ENCODE measurements at regions not wholly inside any gene's neighbourhood (a gene's known extent, or its start where the extent isn't known, plus 50 kb on each side); places are given as distances from the start of the nearest gene placed in this dataset.

DNA sequence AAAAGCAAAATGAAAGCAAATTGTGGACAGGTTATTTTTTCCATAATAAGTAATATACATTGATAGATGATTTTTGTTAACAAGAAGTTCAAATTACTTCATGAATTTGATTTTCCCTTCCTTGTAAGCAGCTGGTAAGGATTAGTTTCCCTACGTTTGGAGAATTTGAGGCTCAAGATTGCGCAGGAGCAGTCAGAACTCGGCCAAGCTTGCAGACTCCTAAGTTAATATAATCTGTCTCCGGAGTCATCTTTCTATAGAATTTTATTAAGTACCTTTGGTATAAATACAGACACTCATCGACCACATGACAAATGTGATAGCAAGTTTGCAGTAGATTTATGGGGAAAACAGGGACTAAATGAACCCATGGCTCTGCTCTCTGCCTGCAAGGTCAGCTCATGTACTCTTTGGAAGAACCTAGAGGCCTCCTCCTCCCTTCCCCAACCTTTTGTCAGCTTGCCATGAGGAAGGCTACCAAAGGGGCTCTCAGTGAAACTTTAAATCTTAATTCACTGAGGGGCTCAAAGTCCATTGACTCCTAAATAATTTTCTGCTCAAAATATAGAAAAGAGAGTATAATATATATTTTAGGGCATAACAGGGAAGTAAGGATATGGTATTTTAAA, 89.2 kb upstream of the CTTNBP2 start:
- no peaks in the 10 kb centered on the region; the same call in 1 of the 2 replicates for H3K27me3 ChIP-seq (replicated peaks; ENCODE audit: control insufficient read depth, insufficient read depth, low read length)
- TF ChIP-seq, protein P1, sequence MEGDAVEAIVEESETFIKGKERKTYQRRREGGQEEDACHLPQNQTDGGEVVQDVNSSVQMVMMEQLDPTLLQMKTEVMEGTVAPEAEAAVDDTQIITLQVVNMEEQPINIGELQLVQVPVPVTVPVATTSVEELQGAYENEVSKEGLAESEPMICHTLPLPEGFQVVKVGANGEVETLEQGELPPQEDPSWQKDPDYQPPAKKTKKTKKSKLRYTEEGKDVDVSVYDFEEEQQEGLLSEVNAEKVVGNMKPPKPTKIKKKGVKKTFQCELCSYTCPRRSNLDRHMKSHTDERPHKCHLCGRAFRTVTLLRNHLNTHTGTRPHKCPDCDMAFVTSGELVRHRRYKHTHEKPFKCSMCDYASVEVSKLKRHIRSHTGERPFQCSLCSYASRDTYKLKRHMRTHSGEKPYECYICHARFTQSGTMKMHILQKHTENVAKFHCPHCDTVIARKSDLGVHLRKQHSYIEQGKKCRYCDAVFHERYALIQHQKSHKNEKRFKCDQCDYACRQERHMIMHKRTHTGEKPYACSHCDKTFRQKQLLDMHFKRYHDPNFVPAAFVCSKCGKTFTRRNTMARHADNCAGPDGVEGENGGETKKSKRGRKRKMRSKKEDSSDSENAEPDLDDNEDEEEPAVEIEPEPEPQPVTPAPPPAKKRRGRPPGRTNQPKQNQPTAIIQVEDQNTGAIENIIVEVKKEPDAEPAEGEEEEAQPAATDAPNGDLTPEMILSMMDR (IDR thresholded peaks at IDR 0.05; ENCODE audit: insufficient read depth, low read length, poor library complexity, severe bottlenecking) = no peak
- no peaks in the 10 kb centered on the region for H3K36me3 ChIP-seq (ENCODE audit: control insufficient read depth, insufficient read depth, low read length)
- H3K4me3 ChIP-seq (replicated peaks; ENCODE audit: low read depth, low read length) = no peak overlapping the region
- DNase-seq (ENCODE audit: extremely low read depth, insufficient read length) = no peak

DNA sequence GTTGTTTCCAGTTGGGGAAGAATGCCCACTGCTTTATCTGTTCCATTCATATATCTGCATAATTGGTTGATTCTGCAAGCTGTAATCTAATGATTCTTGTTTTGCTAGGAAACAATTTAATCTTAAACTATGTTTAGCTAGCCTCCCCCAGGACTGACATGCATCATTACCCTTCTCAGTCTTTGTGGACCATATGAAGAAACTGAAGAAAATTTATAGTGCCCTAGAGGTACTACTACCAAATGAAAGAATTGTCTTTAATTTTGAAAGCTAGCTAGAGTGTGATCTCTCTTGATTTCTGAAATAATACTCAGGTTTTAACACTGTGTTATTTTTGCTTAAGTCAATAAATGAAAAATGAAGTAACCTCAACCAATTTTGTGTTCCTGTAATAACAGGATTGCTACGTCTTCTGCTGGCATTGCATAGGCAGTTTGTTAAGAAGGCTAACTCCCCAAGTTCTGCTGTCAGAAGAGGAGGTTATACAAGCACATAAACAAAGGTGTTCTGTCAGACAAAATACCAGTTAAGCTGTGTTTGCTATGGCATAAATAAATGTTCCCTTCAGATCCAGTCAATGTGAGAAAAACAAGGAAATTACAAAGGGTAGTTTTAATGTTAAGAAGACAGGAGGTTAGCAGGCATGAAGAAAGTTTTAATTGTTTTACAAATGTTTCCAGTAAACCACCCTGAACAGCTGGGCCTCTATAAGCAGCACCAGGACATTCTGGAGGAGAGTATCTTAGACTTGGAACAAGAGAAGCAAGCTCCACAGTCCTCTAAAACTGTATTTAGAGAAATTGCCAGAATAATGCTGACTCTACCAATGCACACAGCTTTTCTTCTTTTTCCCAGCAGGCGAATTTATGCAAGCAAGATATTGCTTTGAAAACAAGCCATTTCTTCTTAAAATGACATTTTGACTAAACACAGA, 90.3 kb upstream of the CTTNBP2 start:
- DNase-seq (ENCODE audit: extremely low read depth, insufficient read length) = no peak
- H3K4me3 ChIP-seq (replicated peaks; ENCODE audit: low read depth, low read length) = no peak overlapping the region
- TF ChIP-seq, protein P1 (IDR thresholded peaks at IDR 0.05; ENCODE audit: insufficient read depth, low read length, poor library complexity, severe bottlenecking) = no peak
- no peaks in the 10 kb centered on the region; the same call in 1 of the 2 replicates for H3K27me3 ChIP-seq (replicated peaks; ENCODE audit: control insufficient read depth, insufficient read depth, low read length)
- H3K36me3 ChIP-seq (ENCODE audit: control insufficient read depth, insufficient read depth, low read length) = no peaks in the 10 kb centered on the region

DNA sequence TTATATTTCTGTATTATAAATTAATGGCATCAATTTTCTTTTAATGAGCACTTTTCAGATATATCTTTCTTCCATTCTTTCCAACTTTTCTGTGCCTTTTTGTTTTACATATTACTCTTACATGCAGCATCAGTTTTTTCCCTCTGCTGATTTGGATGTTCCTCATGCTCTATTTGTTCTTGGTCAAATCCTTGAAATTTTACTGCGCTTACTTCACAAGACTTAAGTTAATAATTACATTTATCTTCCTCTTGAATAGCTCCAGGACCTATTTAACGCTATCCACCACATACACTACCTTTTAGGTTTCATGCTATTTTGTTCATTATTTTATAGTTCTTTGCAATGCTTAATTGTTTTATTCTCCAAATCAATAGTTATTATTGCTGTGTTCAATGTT, 97.6 kb upstream of the CTTNBP2 start:
- no peak for DNase-seq (ENCODE audit: extremely low read depth, insufficient read length)
- Histone ChIP-seq H3K36me3 (ENCODE audit: control insufficient read depth, insufficient read depth, low read length) (no peaks in the 10 kb centered on the region), H3K4me3 (replicated peaks; ENCODE audit: low read depth, low read length) (no peak overlapping the region), H3K27me3 (replicated peaks; ENCODE audit: control insufficient read depth, insufficient read depth, low read length) (no peaks in the 10 kb centered on the region)
- TF ChIP-seq, protein P1 (IDR thresholded peaks at IDR 0.05; ENCODE audit: insufficient read depth, low read length, poor library complexity, severe bottlenecking) = no peak

DNA sequence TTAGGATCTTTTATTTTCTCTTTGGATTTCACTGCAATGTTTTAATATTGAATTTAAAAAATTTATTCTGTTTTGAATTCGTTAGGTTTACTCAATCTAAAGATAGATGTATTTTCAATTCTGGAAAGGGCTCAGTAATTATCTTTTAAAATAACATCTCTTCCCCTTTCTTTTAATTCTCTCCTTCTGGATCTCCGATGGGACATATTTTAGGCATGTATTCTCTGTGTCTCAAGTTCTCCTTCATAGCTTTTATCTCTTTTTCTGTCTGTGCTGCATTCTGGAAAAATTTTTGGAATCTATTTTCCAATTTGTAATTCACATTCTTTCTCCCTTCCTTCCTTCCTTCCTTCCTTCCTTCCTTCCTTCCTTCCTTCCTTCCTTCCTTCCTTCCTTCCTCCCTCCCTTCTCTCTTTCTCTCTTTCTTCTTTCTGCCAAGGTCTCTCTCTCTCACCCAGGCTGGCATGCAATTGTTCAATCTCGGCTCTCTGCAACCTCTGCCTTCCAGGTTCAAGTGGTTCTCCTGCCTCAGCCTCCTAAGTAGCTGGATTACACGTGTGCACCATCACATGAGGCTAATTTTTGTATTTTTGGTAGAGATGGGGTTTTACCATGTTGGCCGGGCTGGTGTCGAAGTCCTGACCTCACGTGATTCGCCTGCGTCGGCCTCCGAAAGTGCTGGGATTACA, 98.5 kb upstream of the CTTNBP2 start:
- no peak overlapping the region for H3K4me3 ChIP-seq (replicated peaks; ENCODE audit: low read depth, low read length)
- TF ChIP-seq, protein P1 (IDR thresholded peaks at IDR 0.05; ENCODE audit: insufficient read depth, low read length, poor library complexity, severe bottlenecking) = no peak

DNA sequence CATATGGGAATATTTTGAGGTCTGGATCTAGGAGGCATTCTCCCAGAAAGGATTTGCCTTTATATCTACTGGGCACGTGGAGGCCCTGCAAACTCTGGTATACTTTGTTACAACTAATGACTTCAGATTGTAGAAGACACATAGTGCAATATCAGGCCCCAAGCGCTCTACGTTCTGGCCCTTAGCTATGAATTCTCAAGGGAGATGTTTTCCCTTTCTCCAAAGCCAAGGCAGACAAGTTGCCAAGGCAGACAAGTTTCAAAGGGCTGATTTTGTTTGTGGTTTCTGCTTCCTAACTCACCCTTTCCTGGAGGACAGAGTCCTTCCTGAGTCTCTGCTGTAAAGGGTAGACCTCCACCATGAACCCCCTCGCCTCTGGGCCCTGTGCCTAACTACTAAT, 99.4 kb upstream of the CTTNBP2 start:
- no peak for DNase-seq (ENCODE audit: extremely low read depth, insufficient read length)
- Histone ChIP-seq H3K4me3 (replicated peaks; ENCODE audit: low read depth, low read length) (no peak overlapping the region), H3K27me3 (replicated peaks; ENCODE audit: control insufficient read depth, insufficient read depth, low read length) (no peaks in the 10 kb centered on the region), H3K36me3 (ENCODE audit: control insufficient read depth, insufficient read depth, low read length) (no peaks in the 10 kb centered on the region)
- TF ChIP-seq, protein P1 (IDR thresholded peaks at IDR 0.05; ENCODE audit: insufficient read depth, low read length, poor library complexity, severe bottlenecking) = no peak

More for the DNA sequence above, 98.5 kb upstream of the CTTNBP2 start:
- no peaks in the 10 kb centered on the region for H3K36me3 ChIP-seq (ENCODE audit: control insufficient read depth, insufficient read depth, low read length)
- DNase-seq (ENCODE audit: extremely low read depth, insufficient read length) = no peak
- no peaks in the 10 kb centered on the region for H3K27me3 ChIP-seq (replicated peaks; ENCODE audit: control insufficient read depth, insufficient read depth, low read length)
